ENCODE measurements at regions not wholly inside any gene's neighbourhood (a gene's known extent, or its start where the extent isn't known, plus 50 kb on each side); places are given as distances from the start of the nearest gene placed in this dataset.
"Not testable (repeated sequence)": the region's sequence is repeated elsewhere in the genome, so short reads cannot be mapped to it uniquely, and the experiment has no call there.

DNA sequence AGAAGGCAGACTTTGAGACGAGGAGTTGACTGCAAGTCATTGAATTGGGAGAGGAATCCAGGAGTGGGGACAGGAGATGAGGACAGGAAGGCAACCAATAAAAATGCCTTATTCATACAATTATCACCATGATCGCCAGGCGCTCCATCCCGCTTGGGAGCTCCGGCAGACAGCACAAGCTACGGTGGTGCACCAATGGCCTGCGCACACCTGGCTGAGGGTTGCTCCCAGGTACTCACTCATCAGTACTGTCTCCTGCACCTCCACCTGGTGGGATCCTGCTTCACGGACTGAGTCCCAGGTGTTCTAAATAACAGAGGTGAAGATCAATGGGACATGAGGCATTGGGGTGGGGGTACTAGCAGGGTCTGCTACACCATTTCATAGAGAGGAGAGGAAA lies 160.0 kb upstream of the TNRC6C start:
- DNase-seq (ENCODE audit: low read depth in 2 of 2, low spot score in 1 of 2) = no peak

DNA sequence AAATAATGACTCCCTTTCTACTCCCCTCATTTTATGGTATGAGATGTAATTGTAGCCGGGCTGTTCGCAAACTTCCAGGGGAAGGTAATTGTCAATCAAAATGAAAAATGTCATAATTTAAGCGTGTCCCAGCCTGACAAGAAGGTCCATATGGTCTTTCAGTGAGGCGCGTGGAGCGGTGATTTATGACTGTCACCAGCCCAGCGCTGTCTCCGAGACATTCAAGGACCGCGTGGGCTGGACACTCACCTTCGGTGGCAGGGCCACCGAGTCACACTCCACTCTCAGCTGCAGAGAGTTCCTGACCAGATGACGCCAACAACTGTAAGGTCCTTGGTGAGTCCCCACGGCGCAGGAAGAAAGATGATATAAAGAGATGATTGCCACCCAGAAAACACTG lies 157.7 kb upstream of the TNRC6C start:
- no peak for DNase-seq (ENCODE audit: low read depth in 2 of 2, low spot score in 1 of 2)

DNA sequence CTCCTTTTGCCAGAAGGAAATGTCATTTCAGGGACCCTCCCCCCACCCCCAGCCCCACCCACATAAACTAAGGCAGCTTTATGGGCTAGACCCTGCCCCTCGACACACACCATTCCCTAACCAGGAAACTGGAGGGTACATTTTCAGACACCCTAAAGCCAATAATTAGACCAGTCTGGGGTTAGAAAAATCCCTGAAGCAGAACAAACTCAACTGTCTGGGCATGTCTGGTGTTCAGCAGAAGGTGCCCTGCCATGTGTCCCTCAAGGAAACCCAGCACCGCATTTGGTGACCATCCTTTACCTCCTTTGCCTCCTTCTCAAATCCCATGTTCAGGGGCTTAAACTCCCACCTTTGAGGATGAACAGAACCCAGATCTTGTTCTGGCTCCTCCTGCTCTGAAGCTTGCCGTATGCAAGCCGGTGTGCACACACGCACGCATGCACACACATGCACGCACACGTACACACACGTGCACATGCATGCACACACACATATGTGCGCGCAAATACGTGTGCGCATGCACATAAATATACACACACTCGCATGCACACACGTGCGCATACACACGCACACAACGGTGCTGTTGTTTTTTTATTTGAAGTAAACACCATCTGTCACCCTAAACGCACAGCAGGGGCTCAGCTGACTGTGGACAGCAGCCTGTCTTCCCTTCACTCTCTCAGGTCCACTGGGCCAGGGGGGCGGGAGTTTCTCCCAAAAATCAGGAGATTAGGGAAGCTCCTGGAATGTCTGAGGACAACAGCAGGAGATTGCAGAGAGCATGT lies 156.8 kb upstream of the TNRC6C start:
- DNase-seq (ENCODE audit: low read depth in 2 of 2, low spot score in 1 of 2) = no peak

DNA sequence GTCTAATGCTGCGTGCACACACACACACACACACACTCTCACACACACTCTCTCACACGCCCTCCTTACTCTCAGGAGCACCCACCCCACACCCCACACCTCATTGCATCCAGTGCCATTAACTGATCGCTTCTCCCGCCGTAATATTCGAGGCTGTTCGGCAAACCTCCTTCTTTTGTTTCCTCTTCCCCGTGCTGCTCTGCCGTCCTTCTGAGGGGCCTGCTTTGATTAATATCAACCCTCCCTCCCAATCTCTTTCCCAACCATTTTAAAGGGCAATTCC lies 156.2 kb upstream of the TNRC6C start:
- DNase-seq (ENCODE audit: low read depth in 2 of 2, low spot score in 1 of 2) = no peak

DNA sequence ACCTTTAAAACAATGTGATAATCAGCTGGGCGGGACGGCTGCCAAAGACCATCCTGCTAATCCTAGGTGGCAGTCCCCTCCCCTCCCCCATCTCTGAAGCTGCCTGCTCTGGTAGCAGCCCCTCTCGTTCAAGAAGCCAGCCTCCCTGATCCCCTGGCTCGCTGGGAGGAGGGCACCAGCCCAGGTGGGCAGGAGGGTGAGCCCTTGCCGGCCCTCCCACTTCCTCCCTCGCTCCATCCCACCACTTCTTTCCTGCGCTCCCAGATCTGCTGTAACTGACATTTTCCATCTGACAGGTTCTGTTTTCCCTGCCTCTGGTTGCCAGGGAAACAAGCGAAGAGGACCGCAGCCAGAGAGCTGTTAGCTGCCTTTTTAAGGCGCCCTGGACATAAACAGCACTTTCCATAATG lies 155.7 kb upstream of the TNRC6C start:
- DNase-seq (ENCODE audit: low read depth in 2 of 2, low spot score in 1 of 2) = no peak

DNA sequence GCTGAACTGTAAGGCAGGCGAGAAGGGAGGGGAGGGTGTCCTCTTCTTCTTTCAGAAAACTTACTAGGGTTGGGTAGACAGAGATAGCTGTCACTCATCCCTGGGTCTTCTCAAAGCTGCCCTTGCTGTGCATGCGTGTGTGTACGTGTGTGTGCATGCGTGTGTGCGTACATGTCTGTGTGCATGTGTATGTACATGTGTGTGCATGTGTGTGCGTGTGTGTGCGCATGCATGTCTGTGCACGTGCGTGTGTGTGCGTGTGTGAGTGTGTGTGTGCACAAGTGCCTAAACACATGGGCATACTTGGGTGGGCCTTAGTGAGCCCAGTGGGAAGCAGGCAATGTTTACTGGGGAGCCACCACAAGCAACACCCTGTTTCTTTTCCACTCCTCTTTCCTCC lies 154.8 kb upstream of the TNRC6C start:
- no peak for DNase-seq (ENCODE audit: low read depth in 2 of 2, low spot score in 1 of 2)

DNA sequence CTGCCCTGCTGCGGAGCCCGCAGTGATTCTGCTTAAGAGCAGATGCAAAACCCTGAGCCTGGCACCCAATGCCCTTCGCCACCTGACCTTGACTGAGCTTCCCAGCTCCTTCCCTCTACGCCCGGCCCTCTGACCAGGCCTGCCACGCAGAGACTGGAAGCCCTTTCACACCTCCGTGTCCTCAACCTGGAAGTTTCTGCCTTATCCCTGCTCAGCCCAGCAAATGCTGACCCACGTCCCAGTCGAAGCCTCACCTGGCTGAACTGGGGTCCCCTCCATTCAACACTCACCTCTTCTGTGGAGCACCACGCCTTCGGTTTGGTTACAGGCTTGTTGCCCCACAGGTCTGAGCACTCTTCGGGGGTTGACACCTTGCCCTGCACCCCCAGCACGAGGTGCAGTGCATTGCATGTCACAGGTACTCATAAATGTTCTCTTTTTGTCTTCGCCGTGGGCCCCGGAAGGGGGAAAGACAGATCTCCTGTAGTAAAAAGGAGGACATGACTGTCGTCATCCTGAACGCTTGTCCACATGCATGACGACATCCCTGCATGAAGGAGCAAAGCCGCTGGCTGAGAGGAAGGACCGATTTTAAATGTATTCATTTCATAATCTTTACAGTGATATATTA lies 153.6 kb upstream of the TNRC6C start:
- DNase-seq (ENCODE audit: low read depth in 2 of 2, low spot score in 1 of 2) = no peak

DNA sequence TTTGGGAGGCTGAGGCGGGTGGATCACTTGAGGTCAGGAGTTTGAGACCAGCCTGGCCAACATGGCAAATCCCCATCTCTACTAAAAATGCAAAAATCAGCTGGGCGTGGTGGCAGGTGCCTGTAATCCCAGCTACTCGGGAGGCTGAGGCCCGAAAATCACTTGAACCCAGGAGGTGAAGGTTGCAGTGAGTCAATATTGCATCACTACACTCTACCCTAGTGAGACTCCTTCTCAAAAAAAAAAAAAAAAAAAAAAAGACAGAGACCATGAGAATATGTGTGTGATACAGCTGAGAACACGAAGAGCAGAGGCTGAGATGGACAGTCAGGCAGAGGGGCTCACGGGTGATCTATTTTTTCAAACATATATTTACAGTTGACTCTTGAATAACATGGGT lies 152.5 kb upstream of the TNRC6C start:
- DNase-seq (ENCODE audit: low read depth in 2 of 2, low spot score in 1 of 2) = not testable (repeated sequence)

DNA sequence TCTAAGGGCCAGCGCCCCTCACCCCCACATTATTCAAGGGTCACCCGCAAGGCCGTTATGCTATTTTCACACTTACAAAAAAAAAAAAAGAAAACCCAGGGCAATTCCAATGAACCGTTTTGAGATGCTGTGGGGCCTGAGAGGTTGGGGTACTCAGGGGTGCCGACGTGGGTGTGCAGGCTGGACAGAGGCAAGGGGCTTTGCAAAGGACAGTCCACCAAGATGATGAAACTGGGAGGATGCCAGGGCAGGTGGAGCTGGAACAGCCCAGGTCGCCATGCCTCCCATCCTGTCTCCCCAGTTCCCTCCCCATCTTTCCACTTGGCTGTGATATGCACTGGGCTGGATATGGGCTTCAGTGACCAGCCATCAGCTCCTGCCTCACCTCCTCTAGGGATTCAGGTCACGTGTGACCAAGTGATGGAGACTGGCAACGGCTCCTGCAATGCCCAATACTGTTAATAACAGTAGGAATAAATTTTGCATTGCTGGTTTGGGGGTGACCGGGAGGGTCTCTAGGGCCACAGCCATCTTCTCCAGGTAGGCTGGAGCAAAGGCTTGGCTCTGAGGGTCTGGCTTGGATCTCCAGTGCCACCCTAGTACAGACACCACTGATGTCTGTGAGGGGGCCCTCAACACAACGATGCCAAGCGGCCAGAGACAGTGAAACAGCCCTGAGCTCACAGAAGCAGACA lies 151.3 kb upstream of the TNRC6C start:
- DNase-seq (ENCODE audit: low read depth in 2 of 2, low spot score in 1 of 2) = no peak

DNA sequence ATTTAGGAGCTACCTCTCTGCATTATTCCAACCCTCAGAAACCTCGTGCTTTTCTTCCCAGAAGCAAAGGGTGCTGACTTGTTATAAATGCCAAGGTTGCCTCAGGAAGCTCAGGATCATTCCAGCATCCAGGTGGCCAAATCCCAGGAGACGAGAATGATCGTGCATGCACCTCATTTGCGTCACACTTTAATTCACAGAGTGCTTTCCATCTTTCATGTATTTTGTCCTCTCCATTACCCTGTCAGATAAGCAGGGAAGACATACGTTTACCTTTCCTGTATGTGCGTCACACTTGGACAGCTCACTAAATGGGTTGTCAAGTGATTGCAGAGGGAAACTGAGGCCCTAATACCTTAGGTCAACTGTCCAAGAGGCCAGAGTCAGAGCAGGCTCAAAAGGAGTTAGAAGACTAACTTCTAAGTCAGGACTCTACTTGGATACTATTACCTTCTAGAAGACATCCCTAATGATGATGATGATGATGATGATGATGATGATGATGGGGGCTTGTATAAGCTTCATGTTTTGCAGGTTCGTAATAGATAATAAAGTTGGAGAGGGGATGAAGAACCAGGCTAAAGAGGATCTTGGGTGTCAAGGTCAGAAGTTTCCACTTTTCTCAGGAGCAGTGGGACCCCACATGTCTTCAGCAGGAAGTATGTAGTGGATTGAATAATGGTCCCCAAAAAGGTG lies 150.6 kb upstream of the TNRC6C start:
- DNase-seq (ENCODE audit: low read depth in 2 of 2, low spot score in 1 of 2) = no peak

DNA sequence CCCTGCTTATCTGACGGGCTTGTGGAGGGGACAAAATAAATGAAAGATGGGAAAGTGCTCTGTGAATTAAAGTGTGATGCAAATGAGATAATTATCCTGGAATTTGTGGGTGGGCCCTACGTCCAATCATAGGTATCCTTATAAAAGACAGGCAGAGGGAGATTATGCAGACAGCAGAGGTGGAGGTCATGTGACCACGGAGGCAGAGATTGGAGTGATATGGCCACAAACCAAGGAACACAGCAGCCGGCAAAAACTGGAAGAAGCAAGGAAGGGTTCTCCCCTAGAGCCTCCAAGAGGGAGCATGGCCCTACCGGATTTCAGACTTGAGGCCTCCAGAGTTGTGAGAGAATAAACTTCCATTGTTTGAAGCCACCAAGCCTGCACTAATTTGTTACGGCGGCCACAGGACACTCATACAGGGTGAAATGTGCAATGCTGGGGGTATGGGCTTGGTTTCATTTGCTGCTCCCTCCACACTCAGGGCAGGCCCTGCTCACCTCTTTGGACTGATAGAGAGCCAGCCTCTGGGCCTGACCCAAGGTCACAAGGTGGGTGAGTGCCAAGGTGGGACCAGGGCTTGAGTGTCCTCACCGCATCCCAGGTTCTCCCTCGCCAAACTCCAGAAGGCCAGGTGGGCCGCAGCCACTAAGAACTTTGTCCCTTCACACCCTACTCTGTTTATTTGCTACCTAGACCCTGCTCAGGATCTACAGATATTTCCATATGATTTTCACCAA lies 149.6 kb upstream of the TNRC6C start:
- DNase-seq (ENCODE audit: low read depth in 2 of 2, low spot score in 1 of 2) = no peak

DNA sequence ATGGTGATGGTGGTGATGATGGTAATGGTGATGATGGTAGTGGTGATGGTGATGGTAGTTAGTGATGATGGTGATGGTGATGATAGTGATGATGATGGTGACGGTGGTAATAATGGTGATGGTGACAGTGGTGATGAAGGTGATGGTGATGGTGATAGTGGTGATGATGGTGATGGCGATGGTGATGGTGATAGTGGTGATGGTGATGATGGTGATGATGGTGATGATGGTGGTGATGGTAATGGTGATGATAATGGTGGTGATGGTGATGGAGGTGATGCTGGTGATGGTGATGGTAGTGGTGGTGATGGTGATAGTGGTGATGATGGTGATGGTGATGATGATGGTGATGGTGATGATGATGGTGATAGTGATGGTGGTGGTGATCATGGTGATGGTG lies 148.7 kb upstream of the TNRC6C start:
- no peak for DNase-seq (ENCODE audit: low read depth in 2 of 2, low spot score in 1 of 2)

DNA sequence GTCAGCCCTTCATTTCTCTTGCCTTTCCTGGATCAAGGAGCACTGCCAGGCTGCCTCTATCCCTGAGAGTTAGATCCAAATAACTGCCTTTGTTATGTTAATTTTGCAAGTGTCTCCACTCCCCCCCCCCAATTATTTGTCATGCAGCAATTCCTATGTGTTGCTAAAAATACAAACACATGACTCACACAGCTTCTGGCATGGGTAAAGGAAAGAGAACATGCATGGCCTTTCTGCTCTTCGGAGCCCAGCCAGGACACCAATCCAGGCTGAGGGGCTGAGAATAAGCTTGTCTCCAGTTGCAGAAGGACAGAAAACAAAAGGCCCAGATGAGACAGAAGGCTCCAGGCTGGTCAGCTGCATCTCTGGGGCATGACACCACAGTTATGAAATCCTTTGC lies 148.0 kb upstream of the TNRC6C start:
- no peak for DNase-seq (ENCODE audit: low read depth in 2 of 2, low spot score in 1 of 2)

DNA sequence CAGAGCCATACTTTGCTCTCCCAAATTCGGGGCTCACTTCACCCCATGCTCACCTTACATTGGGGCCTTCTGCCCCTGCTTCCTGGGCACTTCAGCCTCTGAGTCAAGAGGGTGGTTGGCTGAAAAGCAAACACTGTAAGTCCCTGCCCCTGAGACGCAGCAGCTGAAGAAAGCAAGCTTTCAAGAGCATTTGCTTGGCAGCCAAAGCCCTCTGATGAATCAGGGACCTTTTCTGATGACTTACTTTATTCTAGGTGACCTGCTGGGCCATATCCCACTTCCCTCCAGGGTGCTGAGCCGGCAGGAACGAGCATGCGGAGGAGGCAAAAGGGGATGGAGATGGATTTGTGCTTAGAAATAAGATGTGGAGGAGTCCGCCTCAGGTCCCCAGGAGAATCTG lies 147.0 kb upstream of the TNRC6C start:
- DNase-seq (ENCODE audit: low read depth in 2 of 2, low spot score in 1 of 2) = no peak

DNA sequence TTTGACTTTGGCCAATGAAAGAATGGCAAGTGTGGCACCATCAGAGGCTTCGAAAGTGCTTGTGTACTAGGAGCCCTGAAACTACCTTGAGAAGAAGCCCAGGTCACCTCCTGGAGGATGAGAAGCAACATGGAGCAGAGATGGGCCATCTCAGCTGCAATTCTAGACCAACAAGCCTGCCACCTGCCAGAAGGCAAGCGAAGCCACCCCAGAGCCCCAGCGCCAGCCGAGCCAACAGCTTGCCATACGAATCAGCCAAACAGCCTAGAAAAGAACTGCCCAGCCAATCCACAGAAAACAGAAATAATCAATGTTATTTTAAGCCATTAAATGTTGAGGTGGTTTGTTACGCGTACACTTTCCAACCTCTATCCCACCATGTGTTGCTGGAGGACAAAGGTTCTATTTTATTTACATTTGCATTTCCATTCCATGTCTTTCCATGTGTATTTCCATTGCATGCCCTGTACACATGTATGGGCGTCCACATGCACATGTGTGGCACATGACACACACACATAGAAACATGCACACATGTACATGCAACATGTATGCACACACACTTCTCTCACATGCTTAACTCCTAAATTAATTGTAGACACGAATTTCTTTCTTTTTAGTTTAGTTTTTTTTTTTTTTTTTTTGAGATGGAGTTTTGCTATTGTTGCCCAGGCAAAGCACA lies 144.3 kb upstream of the TNRC6C start:
- DNase-seq (ENCODE audit: low read depth in 2 of 2, low spot score in 1 of 2) = no peak

DNA sequence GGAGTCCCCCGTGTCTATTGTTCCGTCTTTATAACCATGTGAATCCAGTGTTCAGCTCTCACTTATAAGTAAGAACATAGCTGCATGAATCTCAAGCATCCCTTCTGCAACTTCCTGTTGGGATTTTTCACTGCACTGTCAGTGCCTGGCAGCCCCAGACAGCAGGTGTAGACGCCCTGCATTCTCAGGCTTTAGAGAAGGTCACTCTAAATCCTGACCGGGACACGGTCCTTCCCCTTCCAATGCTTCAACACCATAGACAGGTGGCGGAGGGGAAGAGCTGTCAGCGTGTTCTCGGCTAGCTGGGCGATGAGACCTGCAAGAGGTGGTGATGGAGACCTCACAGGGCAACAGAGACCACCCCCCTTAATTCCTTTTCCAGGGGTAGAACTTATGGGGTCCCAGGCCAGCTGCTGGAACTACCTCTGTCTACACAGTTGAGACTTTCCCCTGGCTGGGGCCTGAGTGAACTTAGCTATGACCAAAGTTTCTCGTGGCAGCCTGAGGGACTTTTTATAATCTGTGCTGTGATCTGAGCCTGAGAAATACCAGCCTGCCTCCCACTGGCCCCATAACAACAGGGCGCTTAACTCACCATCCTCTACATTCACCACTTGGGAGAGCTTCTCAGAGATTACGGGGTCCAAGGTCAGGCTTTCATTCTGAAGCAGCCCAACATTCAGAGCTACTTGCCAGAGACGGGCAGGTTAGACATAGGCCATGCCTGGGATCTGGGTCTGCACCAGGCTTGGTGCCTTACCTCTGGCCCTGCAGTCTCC lies 143.2 kb upstream of the TNRC6C start:
- DNase-seq (ENCODE audit: low read depth in 2 of 2, low spot score in 1 of 2) = no peak

DNA sequence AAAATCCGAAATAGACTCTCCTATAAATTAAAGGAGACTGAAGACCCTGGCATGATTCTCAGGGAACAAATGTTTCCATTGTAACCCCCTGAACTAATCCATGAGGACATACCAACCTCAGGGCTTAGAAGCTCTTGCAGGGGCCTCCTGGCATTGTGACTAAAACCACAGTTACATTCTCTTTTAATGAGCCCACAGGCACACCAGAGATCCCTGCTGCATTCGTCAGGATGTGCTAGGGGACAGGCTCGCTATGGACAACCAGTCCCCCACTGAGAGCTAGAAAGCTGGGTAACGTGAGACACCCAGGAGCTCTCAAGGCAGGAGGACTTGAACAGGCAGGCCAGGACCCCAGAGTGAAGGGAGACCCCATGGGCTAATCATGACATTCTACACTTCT lies 140.6 kb upstream of the TNRC6C start:
- DNase-seq (ENCODE audit: low read depth in 2 of 2, low spot score in 1 of 2) = no peak

DNA sequence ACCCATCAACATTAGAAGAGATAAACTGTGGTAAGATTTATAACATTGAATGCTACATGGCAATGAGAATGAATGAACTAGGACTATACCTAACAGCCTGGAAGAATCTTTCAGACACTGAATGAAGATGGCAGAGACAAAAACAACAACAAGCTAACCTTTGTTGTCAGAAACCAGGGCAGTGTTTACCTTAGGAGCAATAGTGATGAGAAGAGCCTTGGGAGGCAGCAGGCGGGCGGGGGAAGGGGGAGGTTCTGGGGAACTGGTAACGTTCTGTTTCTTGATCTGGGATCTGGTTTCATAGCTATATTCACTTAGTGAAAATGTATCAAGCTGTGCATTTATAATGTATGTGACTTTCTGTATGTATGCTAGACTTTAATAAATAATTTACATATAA lies 139.0 kb upstream of the TNRC6C start:
- DNase-seq (ENCODE audit: low read depth in 2 of 2, low spot score in 1 of 2) = no peak

DNA sequence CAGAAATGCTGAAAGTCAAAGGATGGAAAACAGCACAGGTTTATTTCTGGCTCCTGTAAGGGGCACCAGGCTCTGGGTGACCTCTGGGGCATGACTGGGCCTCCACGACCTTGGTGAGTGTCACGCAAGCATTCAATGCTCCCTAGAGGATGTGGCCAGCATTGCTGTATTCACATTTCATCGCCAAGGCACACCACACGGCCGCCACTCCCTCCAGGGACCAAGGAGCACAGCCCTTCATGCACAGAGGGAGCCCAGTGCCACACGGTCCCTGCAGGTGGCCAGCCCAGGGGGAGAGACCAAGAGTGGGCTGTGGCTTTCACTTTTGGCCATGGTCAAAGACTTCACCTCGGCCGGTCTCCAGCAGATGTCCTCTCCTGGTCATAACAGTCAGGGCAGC lies 137.4 kb upstream of the TNRC6C start:
- DNase-seq (ENCODE audit: low read depth in 2 of 2, low spot score in 1 of 2) = no peak
